NCI-H1694 (cell line): ENCODE measurements at regions not wholly inside any gene's neighbourhood (a gene's known extent, or its start where the extent isn't known, plus 50 kb on each side); places are given as distances from the start of the nearest gene placed in this dataset.

Source experiments
- DNase-seq: peaks from one replicate; lab custom pipeline; 2025; lab: John Stamatoyannopoulos, UW

- DNase-seq: no peak
Observed at GRCh38 chr15:69740684-69741083, 288.1 kb downstream of the RPLP1 start.

- no peak for DNase-seq
Observed at GRCh38 chr15:69742361-69742760, 289.7 kb downstream of the RPLP1 start.

GRCh38 chr15:69743091-69743490 lies 290.5 kb downstream of the RPLP1 start:
- DNase-seq: no peak

- DNase-seq: no peak
Observed at GRCh38 chr15:69744391-69745162, 292.0 kb downstream of the RPLP1 start.

GRCh38 chr15:69747193-69747592 lies 294.6 kb downstream of the RPLP1 start:
- DNase-seq: no peak

GRCh38 chr15:69748131-69748530 lies 295.5 kb downstream of the RPLP1 start:
- DNase-seq: peak; percentile 69

GRCh38 chr15:69748576-69749185 lies 296.1 kb downstream of the RPLP1 start:
- DNase-seq: no peak

- no peak for DNase-seq
Observed at GRCh38 chr15:69749274-69749673, 296.7 kb downstream of the RPLP1 start.

- DNase-seq: no peak
Observed at GRCh38 chr15:69749797-69750196, 297.2 kb downstream of the RPLP1 start.

- no peak for DNase-seq
Observed at GRCh38 chr15:69750253-69750652, 297.6 kb downstream of the RPLP1 start.

- no peak for DNase-seq
Observed at GRCh38 chr15:69751147-69751546, 298.5 kb downstream of the RPLP1 start.

GRCh38 chr15:69751566-69751965 lies 298.9 kb downstream of the RPLP1 start:
- DNase-seq: no peak

GRCh38 chr15:69753867-69754266 lies 301.2 kb downstream of the RPLP1 start:
- DNase-seq: no peak

GRCh38 chr15:69754313-69754712 lies 301.7 kb downstream of the RPLP1 start:
- DNase-seq: no peak

GRCh38 chr15:69755551-69756310 lies 303.1 kb downstream of the RPLP1 start:
- DNase-seq: no peak

GRCh38 chr15:69756440-69756839 lies 303.8 kb downstream of the RPLP1 start:
- DNase-seq: no peak

GRCh38 chr15:69757186-69757585 lies 304.6 kb downstream of the RPLP1 start:
- no peak for DNase-seq

GRCh38 chr15:69758291-69758771 lies 305.7 kb downstream of the RPLP1 start:
- DNase-seq: no peak

- no peak for DNase-seq
Observed at GRCh38 chr15:69758810-69759790, 306.5 kb downstream of the RPLP1 start.

GRCh38 chr15:69760258-69760845 lies 307.7 kb downstream of the RPLP1 start:
- no peak for DNase-seq

- no peak for DNase-seq
Observed at GRCh38 chr15:69760890-69761568, 308.4 kb downstream of the RPLP1 start.
